ENCODE measurements at regions not wholly inside any gene's neighbourhood (a gene's known extent, or its start where the extent isn't known, plus 50 kb on each side); places are given as distances from the start of the nearest gene placed in this dataset.

- DNase-seq: peak; percentile 74
- Histone ChIP-seq H3K9ac (no peak overlapping the region), H4K20me1 (ENCODE audit: insufficient read depth) (no peaks in the 10 kb centered on the region), H3F3A (replicated peaks; ENCODE audit: insufficient read depth) (no peaks in the 10 kb centered on the region), H3K4me3 (ENCODE audit: low read depth in 2 of 2, low read length in 1 of 2) (peak overlapping the region; percentile 51 to 71; a peak in 3 of 4 replicates), H3K27ac (ENCODE audit: low read depth in 2 of 2, low read length in 1 of 2) (peak overlapping the region in 1 of 2 experiments; percentile 85; a peak in 1 of 4 replicates), H3K36me3 (replicated peaks in 1 of 2; ENCODE audit: control insufficient read depth in 1 of 2, insufficient read depth in 2 of 2, low read length in 1 of 2) (no peaks in the 10 kb centered on the region), H3K9me3 (no peaks in the 10 kb centered on the region), H3K27me3 (ENCODE audit: insufficient read depth) (no peaks in the 10 kb centered on the region), H3K4me2 (peak overlapping the region; percentile 90), H3K9me2 (no peaks in the 10 kb centered on the region), H3K4me1 (ENCODE audit: control insufficient read depth in 1 of 2, insufficient read depth in 2 of 2, low read depth in 1 of 2, low read length in 1 of 2) (peaks cover 4 to 32% of the 10 kb centered on the region in 2 experiments; a peak in 3 of 4 replicates), H3K79me2 (ENCODE audit: insufficient read depth) (no peaks in the 10 kb centered on the region), H2AFZ (ENCODE audit: low read depth) (no peak overlapping the region)
- ChIA-PET CTCF (interaction anchor here (0.6 to 2.2 kb wide), 8 partner anchors 10 to 690 kb away, joined by 3 to 9 read pairs (median 4); no protein-coding TSS in a partner anchor), POLR2A (interaction anchor here (0.8 to 1.7 kb wide), 3 partner anchors 16 to 192 kb away, joined by 3 to 5 read pairs (median 4); no protein-coding TSS in a partner anchor)
- TF ChIP-seq ELF1 (IDR thresholded peaks at IDR 0.05): no peak
- no peak for TF ChIP-seq FOXM1 (IDR thresholded peaks at IDR 0.05; ENCODE audit: low read depth)
- TF ChIP-seq RAD21 (IDR thresholded peaks at IDR 0.05; ENCODE audit: low read length): peak; percentile 24; the same call in 1 of the 2 replicates
- 0 out of 2 replicates have a peak, but pooled peaks have one; percentile 16 for TF ChIP-seq RCOR1 (IDR thresholded peaks at IDR 0.05; ENCODE audit: low read length)
- TF ChIP-seq MEF2A (IDR thresholded peaks at IDR 0.05; ENCODE audit: borderline replicate concordance, low read depth): no peak
- no peak for TF ChIP-seq TAF1 (IDR thresholded peaks at IDR 0.05; ENCODE audit: borderline replicate concordance, low read depth, low read length)
- no peak for TF ChIP-seq MAX (IDR thresholded peaks at IDR 0.05; ENCODE audit: low read depth)
- TF ChIP-seq MXI1 (IDR thresholded peaks at IDR 0.05; ENCODE audit: low read depth, low read length): no peak
- TF ChIP-seq IRF3 (IDR thresholded peaks at IDR 0.05; ENCODE audit: low read depth, low read length): no peak
- no peak for TF ChIP-seq USF2 (IDR thresholded peaks at IDR 0.05; ENCODE audit: borderline replicate concordance, low read depth, low read length)
- TF ChIP-seq POLR2AphosphoS5 (IDR thresholded peaks at IDR 0.05; ENCODE audit: low read depth, low read length): no peak
- TF ChIP-seq TEAD4 (IDR thresholded peaks at IDR 0.05; ENCODE audit: borderline replicate concordance, insufficient read depth): no peak
- TF ChIP-seq GABPA (IDR thresholded peaks at IDR 0.05; ENCODE audit: low read depth): no peak
- TF ChIP-seq RFX5 (IDR thresholded peaks at IDR 0.05; ENCODE audit: low read length): no peak
- no peak for TF ChIP-seq PBX3 (IDR thresholded peaks at IDR 0.05)
- no peak for TF ChIP-seq TCF12 (IDR thresholded peaks at IDR 0.05)
- no peak for TF ChIP-seq EZH2phosphoT487 (IDR thresholded peaks at IDR 0.05; ENCODE audit: borderline replicate concordance, low read depth)
- TF ChIP-seq SMC3 (IDR thresholded peaks at IDR 0.05; ENCODE audit: low read depth, low read length): 0 out of 2 replicates have a peak, but pooled peaks have one; percentile 17
- TF ChIP-seq FOSL2 (IDR thresholded peaks at IDR 0.05; ENCODE audit: borderline replicate concordance, low read depth): no peak
- TF ChIP-seq RXRA (IDR thresholded peaks at IDR 0.05; ENCODE audit: borderline replicate concordance, low read depth): no peak
- TF ChIP-seq EP300 (IDR thresholded peaks at IDR 0.05; ENCODE audit: borderline replicate concordance in 1 of 2, low read depth in 1 of 2, low read length in 1 of 2): no peak
- 40% methylated on average over 10 of the region's 12 CpGs for WGBS (ENCODE audit: low lambda C conversion rate)
Measured at GRCh38 chr11:116192509-116193210, 580.1 kb downstream of the BUD13 start.

All from SK-N-SH (cell line).